Stimulated activated CD8-positive, alpha-beta memory T cell treated with anti-CD3 and anti-CD28 coated beads, Interleukin-15, amount 100 ng/mL, for 4 hours (primary cell): ENCODE measurements at regions not wholly inside any gene's neighbourhood (a gene's known extent, or its start where the extent isn't known, plus 50 kb on each side); places are given as distances from the start of the nearest gene placed in this dataset.

Source experiments
- DNase-seq, 2 donors: peaks; one replicate each; pipeline ENCODE4 v3.0.0-alpha.2; 2020; ENCODE audit warnings: low read depth in 2 of 2

GRCh38 chr7:36096460-36097095 is 56.5 kb upstream of the EEPD1 start:
- no peak for DNase-seq

DNA sequence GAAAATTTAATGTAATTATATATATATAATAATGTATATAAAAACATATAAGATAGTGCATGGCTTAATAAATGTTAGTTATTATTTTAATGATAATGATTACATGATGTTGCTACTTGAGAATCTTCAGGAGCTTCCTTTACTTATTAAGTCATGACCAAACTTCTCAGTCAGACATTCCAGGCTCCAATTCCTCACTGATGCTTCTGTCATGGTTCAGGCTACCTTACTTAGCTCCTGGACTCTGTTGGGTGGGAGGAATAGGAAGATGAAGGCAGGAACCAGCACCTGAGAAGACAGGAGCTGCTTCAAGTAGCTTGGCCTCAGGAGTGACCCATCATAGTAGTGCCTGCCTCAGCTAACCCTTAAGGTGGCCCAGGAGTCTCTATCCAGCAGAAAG is 55.0 kb upstream of the EEPD1 start:
- no peak for DNase-seq

- DNase-seq: no peak
Measured at GRCh38 chr7:36100226-36100625, 52.8 kb upstream of the EEPD1 start.

- DNase-seq: no peak
Measured at GRCh38 chr7:36100634-36101033, 52.4 kb upstream of the EEPD1 start.
